Osteocyte (in vitro differentiated cells): ENCODE measurements at regions not wholly inside any gene's neighbourhood (a gene's known extent, or its start where the extent isn't known, plus 50 kb on each side); places are given as distances from the start of the nearest gene placed in this dataset.

Experiments used
- DNase-seq: peaks from one replicate; pipeline ENCODE4 v3.0.0; 2021; ENCODE audit warnings: mixed read lengths; ENCODE audit not compliant: unreplicated experiment; ENCODE audit errors: extremely low spot score
- H3K27ac Mint-ChIP-seq: one replicate; pipeline ENCODE4 v1.8.0; 2021; ENCODE audit warnings: mild to moderate bottlenecking, mixed read lengths; ENCODE audit not compliant: unreplicated experiment
- H3K27me3 Mint-ChIP-seq: one replicate; pipeline ENCODE4 v1.8.0; 2021; ENCODE audit warnings: mixed read lengths; ENCODE audit not compliant: unreplicated experiment
- H3K36me3 Mint-ChIP-seq: one replicate; pipeline ENCODE4 v1.8.0; 2021; ENCODE audit warnings: mixed read lengths; ENCODE audit not compliant: unreplicated experiment
- H3K4me1 Mint-ChIP-seq: one replicate; pipeline ENCODE4 v1.8.0; 2021; ENCODE audit warnings: mixed read lengths; ENCODE audit not compliant: unreplicated experiment
- H3K4me3 Mint-ChIP-seq: one replicate; pipeline ENCODE4 v1.8.0; 2021; ENCODE audit warnings: mild to moderate bottlenecking, moderate library complexity, mixed read lengths; ENCODE audit not compliant: unreplicated experiment
- H3K9me3 Mint-ChIP-seq: one replicate; pipeline ENCODE4 v1.8.0; 2021; ENCODE audit warnings: mixed read lengths; ENCODE audit not compliant: unreplicated experiment
- TF ChIP-seq, protein P1 (sequence below): fragments of 200-600 bp; sonication (generic); IDR thresholded peaks from 2 replicates; pipeline ENCODE4 v1.5.0; 2021; ENCODE audit warnings: antibody characterized with exemption, mild to moderate bottlenecking, moderate library complexity

DNA sequence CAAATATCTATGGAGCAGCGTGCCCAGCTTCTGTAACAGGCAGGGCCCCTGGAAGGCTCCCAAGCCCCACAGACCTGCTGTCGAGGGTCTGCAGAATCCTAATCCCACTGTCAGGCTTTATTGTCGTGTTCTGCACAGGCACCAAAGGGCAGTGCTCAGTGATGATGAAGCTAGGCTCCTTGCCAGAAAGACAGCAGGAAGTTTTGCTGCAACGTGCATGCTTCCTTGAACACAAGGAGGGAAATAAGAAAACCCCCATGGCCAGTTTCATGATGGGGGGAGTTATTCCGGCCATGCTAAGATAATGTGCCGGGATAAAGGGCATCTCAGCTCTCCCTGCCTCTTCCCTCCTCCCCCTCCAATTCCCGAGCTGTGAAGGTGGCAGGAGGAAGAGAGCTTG lies 109.4 kb upstream of the KCNG1 start:
- H3K27ac Mint-ChIP-seq, result no peak overlapping the region
- H3K9me3 Mint-ChIP-seq, result no peaks in the 10 kb centered on the region
- peaks cover 14% of the 10 kb centered on the region for H3K4me1 Mint-ChIP-seq
- no peaks in the 10 kb centered on the region for H3K36me3 Mint-ChIP-seq
- DNase-seq, result no peak
- no peaks in the 10 kb centered on the region for H3K27me3 Mint-ChIP-seq
- TF ChIP-seq, protein P1, sequence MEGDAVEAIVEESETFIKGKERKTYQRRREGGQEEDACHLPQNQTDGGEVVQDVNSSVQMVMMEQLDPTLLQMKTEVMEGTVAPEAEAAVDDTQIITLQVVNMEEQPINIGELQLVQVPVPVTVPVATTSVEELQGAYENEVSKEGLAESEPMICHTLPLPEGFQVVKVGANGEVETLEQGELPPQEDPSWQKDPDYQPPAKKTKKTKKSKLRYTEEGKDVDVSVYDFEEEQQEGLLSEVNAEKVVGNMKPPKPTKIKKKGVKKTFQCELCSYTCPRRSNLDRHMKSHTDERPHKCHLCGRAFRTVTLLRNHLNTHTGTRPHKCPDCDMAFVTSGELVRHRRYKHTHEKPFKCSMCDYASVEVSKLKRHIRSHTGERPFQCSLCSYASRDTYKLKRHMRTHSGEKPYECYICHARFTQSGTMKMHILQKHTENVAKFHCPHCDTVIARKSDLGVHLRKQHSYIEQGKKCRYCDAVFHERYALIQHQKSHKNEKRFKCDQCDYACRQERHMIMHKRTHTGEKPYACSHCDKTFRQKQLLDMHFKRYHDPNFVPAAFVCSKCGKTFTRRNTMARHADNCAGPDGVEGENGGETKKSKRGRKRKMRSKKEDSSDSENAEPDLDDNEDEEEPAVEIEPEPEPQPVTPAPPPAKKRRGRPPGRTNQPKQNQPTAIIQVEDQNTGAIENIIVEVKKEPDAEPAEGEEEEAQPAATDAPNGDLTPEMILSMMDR, result no peak
- no peak overlapping the region for H3K4me3 Mint-ChIP-seq

DNA sequence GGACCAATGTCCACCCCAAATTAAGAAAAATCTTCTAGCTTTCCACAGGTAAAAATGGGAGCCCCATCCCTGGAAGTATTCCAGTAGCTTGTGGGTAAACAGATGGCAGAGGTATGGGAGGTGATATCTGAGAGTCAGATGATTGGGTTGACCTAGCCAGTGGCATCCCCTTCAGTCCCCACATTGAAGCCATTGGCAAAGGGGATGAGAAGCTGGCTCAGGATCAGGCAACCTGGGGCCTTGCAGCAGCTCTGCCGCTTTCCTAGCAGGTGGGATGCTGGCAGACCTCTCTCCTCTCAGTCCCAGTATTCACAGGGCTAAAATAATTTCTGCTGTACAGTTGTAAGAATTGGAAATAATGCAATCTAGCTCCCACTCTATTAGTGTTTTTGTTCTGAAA lies 108.9 kb upstream of the KCNG1 start:
- peaks cover 14% of the 10 kb centered on the region for H3K4me1 Mint-ChIP-seq
- H3K9me3 Mint-ChIP-seq, result no peaks in the 10 kb centered on the region
- no peak overlapping the region for H3K4me3 Mint-ChIP-seq
- no peaks in the 10 kb centered on the region for H3K27me3 Mint-ChIP-seq
- TF ChIP-seq, protein P1, result no peak
- DNase-seq, result no peak
- H3K27ac Mint-ChIP-seq, result no peak overlapping the region
- no peaks in the 10 kb centered on the region for H3K36me3 Mint-ChIP-seq

DNA sequence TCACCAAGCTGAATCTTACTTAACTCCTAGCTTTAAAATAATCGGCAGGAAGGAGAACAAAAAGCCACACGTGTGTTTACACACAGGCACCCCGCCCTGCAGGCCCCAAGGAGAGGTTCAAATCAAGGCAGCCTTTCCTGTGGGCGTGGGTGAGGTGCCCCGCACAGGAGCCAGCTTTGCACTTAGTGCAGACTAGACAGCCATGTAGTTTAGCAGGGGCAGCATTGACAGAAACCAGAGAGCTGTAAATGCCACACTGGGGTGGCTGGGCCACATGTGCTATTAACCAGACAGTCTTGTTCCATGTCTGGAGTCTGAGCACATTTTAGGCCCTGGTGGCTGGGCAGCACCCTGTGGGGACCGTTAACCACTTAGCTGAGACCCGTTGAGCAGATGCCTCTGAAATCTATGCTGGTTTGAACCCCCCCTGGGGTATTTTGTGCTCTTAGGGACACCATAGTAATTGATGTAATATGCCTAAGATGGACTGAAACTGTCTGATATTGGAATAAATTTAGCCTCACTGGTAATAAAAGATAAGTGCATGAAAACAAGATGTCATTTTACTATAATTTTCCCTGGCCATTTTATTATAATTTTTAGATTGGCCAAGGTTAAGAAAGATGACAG lies 106.4 kb upstream of the KCNG1 start:
- H3K27me3 Mint-ChIP-seq, result no peaks in the 10 kb centered on the region
- no peak overlapping the region for H3K27ac Mint-ChIP-seq
- peaks cover 14% of the 10 kb centered on the region for H3K4me1 Mint-ChIP-seq
- H3K9me3 Mint-ChIP-seq, result no peaks in the 10 kb centered on the region
- H3K36me3 Mint-ChIP-seq, result no peaks in the 10 kb centered on the region
- TF ChIP-seq, protein P1, result no peak
- no peak overlapping the region for H3K4me3 Mint-ChIP-seq
- DNase-seq, result no peak

DNA sequence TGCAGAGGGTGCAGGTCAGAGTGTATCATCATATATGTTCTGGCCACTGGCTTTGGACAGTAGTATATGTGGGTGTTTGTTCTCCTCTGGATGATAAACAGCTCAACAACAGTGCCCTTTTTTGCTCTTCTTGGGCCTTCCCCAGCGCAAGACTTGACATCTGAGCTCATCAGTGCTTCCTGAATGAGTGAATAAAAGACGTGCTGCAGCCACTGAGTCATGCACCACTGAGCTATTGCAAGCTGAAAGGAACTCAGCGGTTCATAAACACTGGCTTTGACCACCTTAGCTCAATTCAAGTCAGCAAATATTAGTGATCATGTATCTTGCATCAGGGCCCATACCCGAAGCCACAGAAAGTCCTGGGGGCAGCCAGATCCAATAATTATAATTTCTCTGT lies 105.3 kb upstream of the KCNG1 start:
- Mint-ChIP-seq H3K4me3 (no peak overlapping the region), H3K36me3 (no peaks in the 10 kb centered on the region), H3K4me1 (peaks cover 14% of the 10 kb centered on the region), H3K27me3 (no peaks in the 10 kb centered on the region), H3K27ac (no peak overlapping the region), H3K9me3 (no peaks in the 10 kb centered on the region)
- TF ChIP-seq, protein P1, result no peak
- no peak for DNase-seq

DNA sequence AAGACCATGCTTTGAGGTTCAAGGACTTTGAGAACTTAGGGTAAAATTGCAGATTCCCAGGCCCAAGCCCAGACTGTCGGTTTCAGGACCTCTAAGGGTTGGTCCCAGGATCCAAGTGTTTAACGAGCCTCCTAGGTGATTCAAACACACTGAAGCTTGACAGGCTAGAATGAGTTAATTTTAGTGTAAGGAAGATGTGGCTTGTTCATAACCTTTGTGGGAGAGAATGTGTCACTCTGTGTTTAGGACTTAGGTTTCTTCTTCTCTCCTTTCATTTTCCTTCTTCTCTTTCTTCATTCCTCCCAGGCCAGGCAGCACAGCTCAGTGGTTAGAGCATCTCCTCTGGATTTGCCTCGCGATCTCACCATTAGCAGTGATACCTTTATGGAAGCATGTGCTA lies 104.8 kb upstream of the KCNG1 start:
- Mint-ChIP-seq H3K27ac (no peak overlapping the region), H3K27me3 (no peaks in the 10 kb centered on the region), H3K4me3 (no peak overlapping the region), H3K36me3 (no peaks in the 10 kb centered on the region), H3K4me1 (peaks cover 14% of the 10 kb centered on the region), H3K9me3 (no peaks in the 10 kb centered on the region)
- DNase-seq, result no peak
- TF ChIP-seq, protein P1, result no peak
